CD14-positive monocyte (primary cell): ENCODE measurements at regions not wholly inside any gene's neighbourhood (a gene's known extent, or its start where the extent isn't known, plus 50 kb on each side); places are given as distances from the start of the nearest gene placed in this dataset.

ENCODE experiments used
- DNase-seq, 3 donors: peaks; one replicate each; pipeline ENCODE4 v3.0.0-alpha.2; 2011 to 2022
- H2AFZ ChIP-seq: 2 replicates; pipeline ENCODE4 v1.6.0; 2012; ENCODE audit warnings: mild to moderate bottlenecking, low read depth, low read length, inconsistent platforms; ENCODE audit not compliant: insufficient read depth, poor library complexity, severe bottlenecking
- H3K27ac ChIP-seq, 2 donors: 1 replicate in 1 of 2; 2 replicates in 1 of 2; pipeline ENCODE4 v1.5.1; 2012 to 2013; ENCODE audit warnings: low read length in 2 of 2, control low read depth in 1 of 2, inconsistent platforms in 1 of 2, low read depth in 1 of 2, mild to moderate bottlenecking in 1 of 2
- H3K27me3 ChIP-seq, 2 donors: one replicate each; pipeline versions ENCODE4 v1.6.0 to v1.6.1; 2011 to 2013; ENCODE audit warnings: low read length in 2 of 2; ENCODE audit not compliant: control insufficient read depth in 2 of 2, insufficient read depth in 2 of 2
- H3K36me3 ChIP-seq, 2 donors: replicated peaks in 1 of 2; 1 replicate in 1 of 2; 2 replicates in 1 of 2; pipeline versions ENCODE4 v1.5.1 to v1.6.1; 2012 to 2013; ENCODE audit warnings: low read length in 2 of 2, control low read depth in 1 of 2, inconsistent platforms in 1 of 2, mild to moderate bottlenecking in 1 of 2; ENCODE audit not compliant: insufficient read depth in 2 of 2, control insufficient read depth in 1 of 2
- H3K4me1 ChIP-seq, 2 donors: 1 replicate in 1 of 2; 2 replicates in 1 of 2; pipeline versions ENCODE4 v1.5.1 to v1.6.1; 2012 to 2013; ENCODE audit warnings: low read length in 2 of 2, control low read depth in 1 of 2, inconsistent platforms in 1 of 2, mild to moderate bottlenecking in 1 of 2, moderate library complexity in 1 of 2; ENCODE audit not compliant: insufficient read depth in 2 of 2, control insufficient read depth in 1 of 2
- H3K4me2 ChIP-seq: replicated peaks from 2 replicates; pipeline ENCODE3; 2012; ENCODE audit warnings: low read length, moderate library complexity, mild to moderate bottlenecking; ENCODE audit not compliant: poor library complexity, severe bottlenecking; ENCODE audit errors: extremely low read depth
- H3K4me3 ChIP-seq, 3 experiments: fragments of 200-600 bp in 1 of 3; sonication (generic) in 1 of 3; replicated peaks in 1 of 3; 1 replicate in 2 of 3; 2 replicates in 1 of 3; pipeline ENCODE4 v1.5.1; 2011 to 2013; ENCODE audit warnings: low read length in 3 of 3, mild to moderate bottlenecking in 3 of 3, control low read depth in 2 of 3, low read depth in 2 of 3, inconsistent platforms in 1 of 3, moderate library complexity in 1 of 3
- H3K79me2 ChIP-seq: 2 replicates; pipeline ENCODE4 v1.6.0; 2012; ENCODE audit warnings: mild to moderate bottlenecking, control low read depth, inconsistent platforms, low read length, moderate library complexity; ENCODE audit not compliant: insufficient read depth
- H3K9ac ChIP-seq: 2 replicates; pipeline ENCODE4 v1.6.0; 2017; ENCODE audit warnings: low read length, mild to moderate bottlenecking; ENCODE audit not compliant: insufficient read depth, poor library complexity, severe bottlenecking
- H3K9me3 ChIP-seq, 2 donors: replicated peaks in 1 of 2; 1 replicate in 1 of 2; 2 replicates in 1 of 2; pipeline versions ENCODE4 v1.5.1 to v1.6.1; 2012 to 2013; ENCODE audit warnings: low read length in 2 of 2, control low read depth in 1 of 2; ENCODE audit not compliant: control insufficient read depth in 1 of 2, insufficient read depth in 1 of 2
- H4K20me1 ChIP-seq: 2 replicates; pipeline ENCODE4 v1.6.0; 2012; ENCODE audit warnings: mild to moderate bottlenecking, low read length, control low read depth, moderate library complexity; ENCODE audit not compliant: insufficient read depth
- H3K27ac Mint-ChIP-seq, 7 donors: one replicate each; pipeline ENCODE4 v1.8.0; 2020; ENCODE audit warnings: mild to moderate bottlenecking in 7 of 7, mixed read lengths in 7 of 7, moderate library complexity in 6 of 7, inconsistent platforms in 2 of 7
- H3K27me3 Mint-ChIP-seq, 3 donors: one replicate each; pipeline ENCODE4 v1.8.0; 2021 to 2022; ENCODE audit warnings: low read depth in 3 of 3, mild to moderate bottlenecking in 3 of 3, mixed read lengths in 3 of 3, moderate library complexity in 3 of 3, inconsistent platforms in 1 of 3
- H3K36me3 Mint-ChIP-seq, 2 donors: one replicate each; pipeline ENCODE4 v1.8.0; 2020; ENCODE audit warnings: mixed read lengths in 2 of 2, inconsistent platforms in 1 of 2, mild to moderate bottlenecking in 1 of 2
- H3K4me1 Mint-ChIP-seq: one replicate; pipeline ENCODE4 v1.8.0; 2020; ENCODE audit warnings: mild to moderate bottlenecking, mixed read lengths
- H3K4me3 Mint-ChIP-seq, 2 donors: one replicate each; pipeline ENCODE4 v1.8.0; 2020; ENCODE audit warnings: mild to moderate bottlenecking in 2 of 2, mixed read lengths in 2 of 2, moderate library complexity in 1 of 2
- H3K9me3 Mint-ChIP-seq, 7 donors: one replicate each; pipeline ENCODE4 v1.8.0; 2020 to 2022; ENCODE audit warnings: mixed read lengths in 7 of 7, mild to moderate bottlenecking in 6 of 7, moderate library complexity in 6 of 7, inconsistent platforms in 2 of 7
- WGBS: methylation state at CpG from one replicate; pipeline ENCODE4 v1.1.5; 2013; ENCODE audit warnings: missing lambda C conversion rate; ENCODE audit not compliant: insufficient coverage; 5-methylcytosine and 5-hydroxymethylcytosine counted together
- intact Hi-C, 2 donors: fragments of 100-400 bp; cut with micrococcal nuclease; formaldehyde crosslinking; loops; one replicate each; pipeline versions ENCODE4 v1.15.0 to v1.15.1; 2023
- TF ChIP-seq, protein P1 (sequence below): fragments of 200-600 bp; IDR thresholded peaks from one replicate; pipeline ENCODE4 v1.8.0; 2022; ENCODE audit warnings: antibody characterized with exemption, mild to moderate bottlenecking

DNA sequence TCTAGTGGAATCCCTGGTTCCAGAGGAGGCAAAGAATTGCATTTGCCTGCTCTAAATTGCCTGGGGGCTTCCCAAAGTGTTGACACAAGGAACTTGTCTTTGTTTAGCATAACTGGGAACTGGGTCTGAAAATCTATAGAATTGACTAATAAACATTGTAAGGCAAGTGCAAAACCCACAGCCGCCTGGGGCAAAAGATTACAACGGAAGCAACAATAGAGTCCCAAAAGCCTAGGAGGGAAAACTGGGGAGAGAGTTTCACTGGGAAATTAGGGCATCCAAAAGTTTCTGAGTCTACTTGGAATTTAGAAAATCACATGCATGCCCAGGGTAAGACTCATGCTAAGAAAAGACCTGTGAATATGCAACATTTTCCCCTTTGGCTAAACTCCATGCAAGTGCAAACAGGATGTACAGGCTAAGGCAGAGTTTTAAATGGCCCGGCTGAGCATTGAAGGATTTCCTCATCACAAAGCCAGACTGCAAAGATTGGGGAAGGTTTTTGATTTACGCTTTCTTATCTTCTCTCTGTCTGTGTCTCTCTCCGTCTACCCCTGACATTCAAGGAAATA is 725.3 kb upstream of the NCAM2 start:
- Histone ChIP-seq H3K4me3 (no peak overlapping the region), H2AFZ (no peak overlapping the region), H4K20me1 (no peaks in the 10 kb centered on the region), H3K79me2 (no peaks in the 10 kb centered on the region), H3K4me1 (no peaks in the 10 kb centered on the region), H3K4me2 (no peak overlapping the region), H3K27ac (no peak overlapping the region), H3K27me3 (no peaks in the 10 kb centered on the region), H3K9ac (no peak overlapping the region), H3K36me3 (no peaks in the 10 kb centered on the region), H3K9me3 (peaks cover 4 to 11% of the 10 kb centered on the region in 2 donors)
- 63% methylated on average over 3 of the region's 5 CpGs for WGBS
- Mint-ChIP-seq H3K36me3 (no peaks in the 10 kb centered on the region), H3K27me3 (no peaks in the 10 kb centered on the region), H3K4me3 (no peak overlapping the region), H3K9me3 (peaks cover 3 to 13% (median 5%) of the 10 kb centered on the region in 7 donors), H3K27ac (no peak overlapping the region), H3K4me1 (no peaks in the 10 kb centered on the region)
- TF ChIP-seq, protein P1, sequence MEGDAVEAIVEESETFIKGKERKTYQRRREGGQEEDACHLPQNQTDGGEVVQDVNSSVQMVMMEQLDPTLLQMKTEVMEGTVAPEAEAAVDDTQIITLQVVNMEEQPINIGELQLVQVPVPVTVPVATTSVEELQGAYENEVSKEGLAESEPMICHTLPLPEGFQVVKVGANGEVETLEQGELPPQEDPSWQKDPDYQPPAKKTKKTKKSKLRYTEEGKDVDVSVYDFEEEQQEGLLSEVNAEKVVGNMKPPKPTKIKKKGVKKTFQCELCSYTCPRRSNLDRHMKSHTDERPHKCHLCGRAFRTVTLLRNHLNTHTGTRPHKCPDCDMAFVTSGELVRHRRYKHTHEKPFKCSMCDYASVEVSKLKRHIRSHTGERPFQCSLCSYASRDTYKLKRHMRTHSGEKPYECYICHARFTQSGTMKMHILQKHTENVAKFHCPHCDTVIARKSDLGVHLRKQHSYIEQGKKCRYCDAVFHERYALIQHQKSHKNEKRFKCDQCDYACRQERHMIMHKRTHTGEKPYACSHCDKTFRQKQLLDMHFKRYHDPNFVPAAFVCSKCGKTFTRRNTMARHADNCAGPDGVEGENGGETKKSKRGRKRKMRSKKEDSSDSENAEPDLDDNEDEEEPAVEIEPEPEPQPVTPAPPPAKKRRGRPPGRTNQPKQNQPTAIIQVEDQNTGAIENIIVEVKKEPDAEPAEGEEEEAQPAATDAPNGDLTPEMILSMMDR = no peak
- intact Hi-C loops = no loop called here
- DNase-seq = no peak

GRCh38 chr21:20276377-20276776 is 721.8 kb upstream of the NCAM2 start:
- H3K27ac Mint-ChIP-seq = no peak overlapping the region
- TF ChIP-seq, protein P1 = no peak
- no peak overlapping the region for H3K27ac ChIP-seq

More at GRCh38 chr21:20276377-20276776, 721.8 kb upstream of the NCAM2 start:
- peaks cover 4 to 16% of the 10 kb centered on the region in 2 donors for H3K9me3 ChIP-seq
- no peaks in the 10 kb centered on the region for H3K79me2 ChIP-seq
- intact Hi-C loops = no loop called here
- H3K4me1 Mint-ChIP-seq = no peaks in the 10 kb centered on the region
- no peak overlapping the region for H2AFZ ChIP-seq
- no peaks in the 10 kb centered on the region for H3K27me3 Mint-ChIP-seq
- no peak overlapping the region for H3K9ac ChIP-seq
- H3K27me3 ChIP-seq = no peaks in the 10 kb centered on the region
- peaks cover 3 to 13% (median 4%) of the 10 kb centered on the region in 7 donors for H3K9me3 Mint-ChIP-seq
- no peaks in the 10 kb centered on the region for H4K20me1 ChIP-seq
- no peak for DNase-seq
- H3K4me1 ChIP-seq = no peaks in the 10 kb centered on the region
- H3K4me3 Mint-ChIP-seq = no peak overlapping the region
- no peak overlapping the region for H3K4me2 ChIP-seq
- H3K4me3 ChIP-seq = no peak overlapping the region
- no peaks in the 10 kb centered on the region for H3K36me3 ChIP-seq
- no peaks in the 10 kb centered on the region for H3K36me3 Mint-ChIP-seq
